ENCODE measurements at regions not wholly inside any gene's neighbourhood (a gene's known extent, or its start where the extent isn't known, plus 50 kb on each side); places are given as distances from the start of the nearest gene placed in this dataset.

- DNase-seq (ENCODE audit: low read depth), result no peak
- TF ChIP-seq, protein P1, sequence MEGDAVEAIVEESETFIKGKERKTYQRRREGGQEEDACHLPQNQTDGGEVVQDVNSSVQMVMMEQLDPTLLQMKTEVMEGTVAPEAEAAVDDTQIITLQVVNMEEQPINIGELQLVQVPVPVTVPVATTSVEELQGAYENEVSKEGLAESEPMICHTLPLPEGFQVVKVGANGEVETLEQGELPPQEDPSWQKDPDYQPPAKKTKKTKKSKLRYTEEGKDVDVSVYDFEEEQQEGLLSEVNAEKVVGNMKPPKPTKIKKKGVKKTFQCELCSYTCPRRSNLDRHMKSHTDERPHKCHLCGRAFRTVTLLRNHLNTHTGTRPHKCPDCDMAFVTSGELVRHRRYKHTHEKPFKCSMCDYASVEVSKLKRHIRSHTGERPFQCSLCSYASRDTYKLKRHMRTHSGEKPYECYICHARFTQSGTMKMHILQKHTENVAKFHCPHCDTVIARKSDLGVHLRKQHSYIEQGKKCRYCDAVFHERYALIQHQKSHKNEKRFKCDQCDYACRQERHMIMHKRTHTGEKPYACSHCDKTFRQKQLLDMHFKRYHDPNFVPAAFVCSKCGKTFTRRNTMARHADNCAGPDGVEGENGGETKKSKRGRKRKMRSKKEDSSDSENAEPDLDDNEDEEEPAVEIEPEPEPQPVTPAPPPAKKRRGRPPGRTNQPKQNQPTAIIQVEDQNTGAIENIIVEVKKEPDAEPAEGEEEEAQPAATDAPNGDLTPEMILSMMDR (IDR thresholded peaks at IDR 0.05; ENCODE audit: low read depth, low read length), result no peak
- TF ChIP-seq POLR2A (IDR thresholded peaks at IDR 0.05; ENCODE audit: extremely low read depth, insufficient read length) (no peak), MYC (IDR thresholded peaks at IDR 0.05; ENCODE audit: low read depth, low read length) (no peak)
- TF ChIP-seq, protein P2, sequence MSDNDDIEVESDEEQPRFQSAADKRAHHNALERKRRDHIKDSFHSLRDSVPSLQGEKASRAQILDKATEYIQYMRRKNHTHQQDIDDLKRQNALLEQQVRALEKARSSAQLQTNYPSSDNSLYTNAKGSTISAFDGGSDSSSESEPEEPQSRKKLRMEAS (IDR thresholded peaks at IDR 0.05; ENCODE audit: low read depth, low read length), result no peak
- no peak overlapping the region for H3K4me3 ChIP-seq (ENCODE audit: low read depth, low read length)
Measured at GRCh38 chr1:177609953-177610352, 359.9 kb downstream of the SEC16B start.

DNA sequence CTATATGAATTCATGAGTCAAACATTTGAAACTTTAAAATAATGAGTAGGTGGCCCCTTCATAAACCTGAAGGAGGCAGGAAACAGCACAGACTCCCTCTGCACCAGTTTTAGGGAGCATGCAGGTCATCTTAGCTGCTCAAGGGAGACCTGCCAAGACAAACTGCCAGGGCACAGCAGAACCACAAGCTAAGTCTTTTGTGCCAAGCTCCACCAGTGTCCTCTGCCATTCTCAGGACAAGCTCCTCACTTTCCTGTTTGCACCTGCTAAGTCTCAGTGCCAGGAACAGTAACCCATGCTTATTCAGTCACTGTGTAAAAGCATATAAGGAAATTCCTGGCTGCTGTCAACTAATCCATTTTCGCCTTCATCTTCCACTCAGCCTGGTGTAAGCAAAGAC lies 368.9 kb downstream of the SEC16B start:
- TF ChIP-seq POLR2A (IDR thresholded peaks at IDR 0.05; ENCODE audit: extremely low read depth, insufficient read length) (no peak), MYC (IDR thresholded peaks at IDR 0.05; ENCODE audit: low read depth, low read length) (no peak)
- TF ChIP-seq, protein P2 (IDR thresholded peaks at IDR 0.05; ENCODE audit: low read depth, low read length), result no peak
- TF ChIP-seq, protein P1 (IDR thresholded peaks at IDR 0.05; ENCODE audit: low read depth, low read length), result no peak
- no peak overlapping the region for H3K4me3 ChIP-seq (ENCODE audit: low read depth, low read length)
- no peak for DNase-seq (ENCODE audit: low read depth)

- no peak for DNase-seq (ENCODE audit: low read depth)
- H3K4me3 ChIP-seq (ENCODE audit: low read depth, low read length), result no peak overlapping the region
- TF ChIP-seq POLR2A (IDR thresholded peaks at IDR 0.05; ENCODE audit: extremely low read depth, insufficient read length), result no peak
- TF ChIP-seq, protein P2 (IDR thresholded peaks at IDR 0.05; ENCODE audit: low read depth, low read length), result no peak
- TF ChIP-seq, protein P1 (IDR thresholded peaks at IDR 0.05; ENCODE audit: low read depth, low read length), result no peak
- TF ChIP-seq MYC (IDR thresholded peaks at IDR 0.05; ENCODE audit: low read depth, low read length), result no peak
Measured at GRCh38 chr1:177600321-177600720, 369.5 kb downstream of the SEC16B start.

DNA sequence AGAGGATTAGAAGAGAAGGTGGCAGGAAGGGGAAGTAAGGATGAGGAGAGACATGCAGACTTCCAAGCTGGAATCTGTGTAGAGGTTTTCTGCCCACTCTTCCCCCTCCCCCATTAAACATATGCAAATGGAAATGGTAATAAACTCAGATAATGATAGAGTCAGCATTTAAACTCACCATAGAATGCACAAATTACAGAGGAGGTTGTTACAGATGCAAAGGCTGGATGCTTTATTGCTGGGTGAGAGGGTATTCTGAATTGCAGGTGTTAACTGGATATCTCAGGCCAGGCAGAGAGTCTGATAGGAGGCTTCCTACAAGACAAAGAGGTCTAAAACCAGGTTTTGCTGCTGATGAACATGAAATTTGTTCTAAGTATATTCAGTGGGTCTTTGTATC lies 372.5 kb downstream of the SEC16B start:
- no peak for DNase-seq (ENCODE audit: low read depth)
- no peak overlapping the region for H3K4me3 ChIP-seq (ENCODE audit: low read depth, low read length)
- TF ChIP-seq, protein P2 (IDR thresholded peaks at IDR 0.05; ENCODE audit: low read depth, low read length), result no peak
- TF ChIP-seq POLR2A (IDR thresholded peaks at IDR 0.05; ENCODE audit: extremely low read depth, insufficient read length), result no peak
- no peak for TF ChIP-seq MYC (IDR thresholded peaks at IDR 0.05; ENCODE audit: low read depth, low read length)
- TF ChIP-seq, protein P1 (IDR thresholded peaks at IDR 0.05; ENCODE audit: low read depth, low read length), result no peak

DNA sequence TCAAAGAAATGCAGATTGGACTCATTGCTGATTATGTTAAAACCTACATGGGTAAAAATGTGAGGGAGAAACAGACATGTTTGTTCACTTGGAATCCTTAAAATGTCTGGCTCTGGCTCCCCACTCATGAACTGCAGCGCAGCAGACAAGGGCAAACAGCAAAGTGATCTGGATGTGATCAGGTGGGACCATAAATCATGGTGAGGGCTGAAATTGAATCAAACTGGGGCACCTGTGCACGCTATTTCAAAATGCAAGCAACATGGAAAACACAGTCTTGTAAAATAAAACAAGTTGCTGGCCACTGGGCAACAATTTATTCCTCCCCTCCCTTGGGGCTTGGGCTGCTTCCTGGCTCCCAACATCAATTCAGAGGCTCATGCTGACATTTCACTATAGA lies 373.4 kb downstream of the SEC16B start:
- TF ChIP-seq, protein P2 (IDR thresholded peaks at IDR 0.05; ENCODE audit: low read depth, low read length), result no peak
- TF ChIP-seq POLR2A (IDR thresholded peaks at IDR 0.05; ENCODE audit: extremely low read depth, insufficient read length) (no peak), MYC (IDR thresholded peaks at IDR 0.05; ENCODE audit: low read depth, low read length) (no peak)
- TF ChIP-seq, protein P1 (IDR thresholded peaks at IDR 0.05; ENCODE audit: low read depth, low read length), result no peak
- DNase-seq (ENCODE audit: low read depth), result no peak
- H3K4me3 ChIP-seq (ENCODE audit: low read depth, low read length), result no peak overlapping the region

DNA sequence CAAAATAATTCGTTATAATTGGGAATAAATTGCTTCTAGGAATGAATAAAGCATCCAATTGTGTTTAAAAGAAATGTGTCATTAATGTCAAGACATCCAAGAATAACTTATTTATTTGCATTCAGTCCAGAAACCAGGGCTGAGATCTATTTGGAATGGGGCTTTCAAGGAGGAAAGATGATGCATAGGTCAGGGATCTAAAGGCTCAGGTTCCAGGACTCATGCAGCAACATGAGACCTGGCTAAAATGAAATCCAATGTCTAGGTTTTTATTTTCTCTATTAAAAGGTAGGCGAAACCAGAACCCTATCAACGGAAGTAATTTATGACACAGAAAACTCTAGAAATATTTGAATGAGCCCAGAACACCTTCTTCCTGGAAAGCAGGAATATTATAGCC lies 376.8 kb downstream of the SEC16B start:
- no peak for DNase-seq (ENCODE audit: low read depth)
- TF ChIP-seq POLR2A (IDR thresholded peaks at IDR 0.05; ENCODE audit: extremely low read depth, insufficient read length), result no peak
- no peak for TF ChIP-seq MYC (IDR thresholded peaks at IDR 0.05; ENCODE audit: low read depth, low read length)
- TF ChIP-seq, protein P1 (IDR thresholded peaks at IDR 0.05; ENCODE audit: low read depth, low read length), result no peak
- TF ChIP-seq, protein P2 (IDR thresholded peaks at IDR 0.05; ENCODE audit: low read depth, low read length), result no peak
- H3K4me3 ChIP-seq (ENCODE audit: low read depth, low read length), result no peak overlapping the region
